ENCODE measurements at regions not wholly inside any gene's neighbourhood (a gene's known extent, or its start where the extent isn't known, plus 50 kb on each side); places are given as distances from the start of the nearest gene placed in this dataset.

- DNase-seq, result no peak
Observed at GRCh38 chr2:9773903-9774239, 69.4 kb upstream of the TAF1B start.

- DNase-seq, result no peak
Observed at GRCh38 chr2:9774266-9774665, 69.0 kb upstream of the TAF1B start.

GRCh38 chr2:9775351-9775750 is 67.9 kb upstream of the TAF1B start:
- DNase-seq, result no peak

GRCh38 chr2:9775999-9776712 is 67.1 kb upstream of the TAF1B start:
- no peak for DNase-seq

- no peak for DNase-seq
Observed at GRCh38 chr2:9777081-9777480, 66.2 kb upstream of the TAF1B start.

DNA sequence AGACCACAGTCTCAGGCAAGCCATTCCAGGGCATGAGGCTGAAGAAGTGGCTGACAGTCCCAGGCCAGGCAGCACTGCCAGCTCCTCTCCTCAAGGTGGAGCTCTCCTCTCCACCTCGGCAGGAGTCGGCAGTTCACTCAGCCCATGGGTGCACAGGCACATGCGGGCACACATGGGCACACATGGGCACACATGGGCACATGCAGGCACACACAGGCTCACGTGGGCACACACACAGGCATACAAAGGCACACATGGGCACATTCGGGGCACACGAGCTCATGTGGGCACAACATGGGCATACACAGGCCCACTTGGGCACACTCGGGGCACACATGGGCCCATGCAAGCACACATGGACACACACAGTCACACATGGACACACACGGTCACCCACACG is 65.3 kb upstream of the TAF1B start:
- no peak for DNase-seq

DNA sequence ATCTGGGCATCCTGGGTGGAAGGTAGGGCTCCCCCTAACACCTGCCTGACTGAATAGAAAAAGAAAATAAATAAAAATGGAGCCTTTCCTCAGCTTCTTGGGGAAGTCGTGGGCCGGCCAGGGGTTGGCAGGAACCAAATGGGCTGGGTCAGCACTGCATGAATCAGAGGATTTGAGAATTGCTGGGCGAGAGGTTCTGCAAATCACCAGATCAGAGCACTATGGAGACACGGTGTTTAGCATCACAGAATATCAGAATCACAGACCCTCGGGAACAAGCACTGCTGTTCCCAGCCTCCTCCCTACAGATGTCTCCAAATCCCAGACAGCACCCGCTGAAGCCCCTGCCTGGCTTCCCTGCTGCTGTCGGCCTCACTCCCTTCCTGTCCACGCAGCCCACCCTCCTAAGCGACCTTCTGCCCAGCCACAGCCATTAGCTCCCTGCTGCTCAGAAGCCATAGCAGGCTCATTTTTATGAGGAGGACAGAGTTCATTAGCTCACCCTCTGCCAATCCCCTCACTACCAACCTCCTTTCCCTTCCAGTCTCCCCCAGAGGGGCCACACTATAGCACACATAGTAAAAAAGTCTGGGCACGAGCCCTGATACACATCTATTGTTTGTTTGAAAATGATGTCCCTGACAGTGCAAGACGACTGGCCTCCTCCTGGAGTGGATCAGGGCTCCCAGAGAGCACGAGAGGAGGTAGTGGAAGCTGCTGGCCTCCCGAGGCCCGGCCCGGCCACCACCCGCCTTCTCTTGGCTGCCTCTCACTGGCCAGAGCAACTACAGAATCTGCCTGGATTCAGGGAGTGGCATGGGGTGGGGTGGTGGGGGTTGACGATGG is 64.6 kb upstream of the TAF1B start:
- DNase-seq, result no peak

DNA sequence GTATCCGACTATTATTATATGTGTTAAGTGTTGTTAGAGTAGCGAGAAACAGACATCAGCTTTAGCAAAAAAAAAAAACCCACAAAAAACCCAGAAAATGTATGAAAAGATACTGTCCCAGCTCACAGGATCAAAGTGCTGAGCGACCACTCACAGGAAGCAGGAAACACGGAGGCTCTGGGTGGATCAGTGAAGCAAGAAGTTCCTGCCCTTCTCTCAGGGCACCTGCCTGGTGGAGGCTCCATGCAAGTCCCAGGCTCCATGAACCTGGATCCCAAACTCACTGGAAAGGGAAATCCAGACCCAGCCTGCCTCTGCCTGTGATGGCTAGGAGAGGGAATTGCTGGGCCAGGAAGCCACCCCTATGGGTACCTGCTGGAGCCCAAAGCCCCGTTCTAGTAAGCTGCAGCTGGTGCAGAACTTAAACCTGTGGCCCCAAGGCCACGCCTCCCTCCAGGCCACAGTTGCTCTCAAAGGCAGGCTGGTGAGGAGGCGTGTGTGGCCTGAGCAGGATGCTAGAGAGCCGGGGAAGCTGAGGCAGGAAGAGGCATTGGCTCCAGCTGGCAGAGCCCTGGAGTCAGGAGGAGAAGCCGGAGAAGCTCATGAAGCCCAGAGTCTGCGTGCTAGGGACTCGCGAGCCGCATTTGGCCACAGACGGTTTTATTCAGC is 63.5 kb upstream of the TAF1B start:
- DNase-seq, result no peak

DNA sequence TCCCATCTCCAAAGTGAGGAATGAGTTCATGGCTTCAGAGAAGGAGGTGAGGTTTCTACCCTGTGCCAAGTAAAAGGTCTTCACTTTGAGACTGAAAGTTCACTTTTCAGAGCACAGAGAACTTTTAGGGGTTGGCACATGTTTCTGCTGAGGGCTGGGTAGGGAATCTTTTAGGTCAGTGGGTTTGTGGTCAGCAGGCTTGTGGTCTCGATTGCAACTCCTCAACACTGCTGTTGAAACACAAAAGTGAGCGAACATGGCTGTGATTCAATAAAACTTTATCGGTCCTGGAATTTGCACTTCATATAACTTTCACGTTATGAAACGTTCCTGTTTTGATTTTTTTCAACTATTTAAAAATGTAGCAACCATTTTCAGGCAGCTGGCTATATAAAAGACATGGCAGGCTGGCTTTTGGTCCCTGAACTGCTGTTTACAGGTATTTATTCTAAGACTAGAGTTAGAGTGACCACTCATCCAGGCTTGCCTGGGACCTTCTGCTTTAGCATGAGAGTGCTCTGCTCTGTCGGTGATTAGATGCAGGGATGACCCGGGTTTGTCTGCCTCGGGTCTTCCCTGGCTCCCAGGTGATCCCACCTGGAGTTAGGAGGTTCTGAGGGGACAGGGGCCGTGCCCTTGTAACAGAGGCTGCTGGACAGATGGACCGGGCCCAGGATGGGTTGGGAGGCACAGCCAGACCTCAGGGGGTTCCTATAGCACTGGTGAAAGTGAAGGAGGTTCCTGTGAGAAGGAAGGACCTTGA is 62.7 kb upstream of the TAF1B start:
- no peak for DNase-seq

DNA sequence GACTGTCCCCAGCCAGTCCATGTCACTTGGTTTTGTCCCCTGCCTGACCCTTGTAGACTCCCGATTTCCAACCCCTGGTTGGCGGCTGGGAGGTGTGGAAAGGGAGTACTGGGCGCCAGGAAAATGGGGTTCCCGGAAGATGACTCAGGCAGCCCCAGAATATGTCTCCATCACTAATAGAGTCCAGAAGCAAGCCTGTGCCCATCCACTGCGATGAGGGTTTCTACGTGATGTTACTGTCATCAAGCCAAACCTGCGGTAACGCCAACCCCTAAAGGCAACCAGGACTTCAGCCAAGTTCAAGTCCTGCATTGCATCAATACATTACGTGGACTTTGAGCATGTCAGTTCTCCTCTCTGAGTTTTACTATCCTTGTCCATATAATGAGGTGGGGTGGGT is 62.0 kb upstream of the TAF1B start:
- DNase-seq, result no peak

DNA sequence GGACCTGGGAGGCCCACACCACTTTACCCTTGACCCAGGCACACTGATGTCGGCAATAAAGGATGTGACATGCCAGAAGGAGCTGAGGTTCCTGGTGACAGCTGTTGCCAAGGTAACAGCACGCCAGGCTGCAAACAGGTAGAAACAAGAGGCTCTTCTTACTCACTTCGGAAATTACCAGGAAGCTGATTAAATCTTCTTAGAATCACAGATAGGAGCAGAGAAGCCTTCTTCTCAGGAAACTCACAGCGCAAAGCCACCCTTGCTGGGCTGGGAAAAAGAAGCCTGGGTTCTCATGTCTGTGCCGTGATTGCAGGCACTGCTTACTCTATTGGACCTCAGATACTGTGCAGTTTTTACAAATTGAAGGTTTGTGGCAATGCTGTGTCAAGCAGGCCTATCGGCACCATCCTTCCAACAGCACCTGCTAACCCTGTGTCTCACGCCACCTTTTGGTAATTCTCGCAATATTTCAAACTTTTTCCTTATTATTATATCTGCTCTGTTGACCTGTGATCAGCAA is 61.0 kb upstream of the TAF1B start:
- no peak for DNase-seq

DNA sequence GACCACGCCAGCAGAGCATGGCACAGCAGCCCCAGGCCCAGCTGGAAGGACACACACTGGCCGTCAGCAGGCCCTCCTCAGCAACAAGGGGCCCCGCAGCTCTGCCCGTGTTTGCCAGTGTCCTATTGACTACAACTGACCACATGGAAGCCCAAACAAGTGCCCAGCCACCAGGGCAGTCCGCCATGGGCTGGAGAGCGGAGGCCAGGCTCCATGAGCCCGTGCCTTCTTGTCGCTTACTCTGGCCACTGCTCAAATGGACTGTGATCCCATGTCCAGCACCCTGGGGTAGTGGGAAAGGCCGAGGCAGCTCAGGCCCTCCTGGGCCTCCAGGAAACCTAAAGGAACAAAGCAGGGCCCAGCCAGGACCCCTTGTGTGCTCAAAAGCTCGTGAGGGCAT is 53.9 kb upstream of the TAF1B start:
- DNase-seq, result no peak

DNA sequence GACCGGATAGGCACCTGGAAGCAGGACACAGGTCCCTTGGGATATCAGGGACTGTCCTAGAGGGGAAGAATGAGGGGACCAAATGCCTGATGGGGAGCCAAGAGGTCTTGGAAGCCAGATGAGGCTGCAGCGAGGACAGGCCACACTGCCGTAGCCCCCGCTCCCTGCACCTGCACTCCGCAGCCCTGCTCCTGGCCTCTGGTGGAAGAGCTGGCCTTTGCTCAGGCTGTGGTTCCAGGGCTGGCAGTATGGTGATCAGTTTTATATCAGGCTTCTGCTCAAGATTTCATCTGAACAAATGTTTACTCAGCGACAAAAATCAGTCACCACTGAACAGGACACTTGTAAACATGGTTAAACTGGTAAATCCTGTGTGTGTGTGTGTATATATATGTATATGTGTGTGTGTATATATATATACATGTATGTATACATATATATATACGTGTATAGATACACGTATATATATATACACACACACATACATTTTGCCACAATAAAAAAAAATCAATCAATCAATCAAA is 52.5 kb upstream of the TAF1B start:
- no peak for DNase-seq

DNA sequence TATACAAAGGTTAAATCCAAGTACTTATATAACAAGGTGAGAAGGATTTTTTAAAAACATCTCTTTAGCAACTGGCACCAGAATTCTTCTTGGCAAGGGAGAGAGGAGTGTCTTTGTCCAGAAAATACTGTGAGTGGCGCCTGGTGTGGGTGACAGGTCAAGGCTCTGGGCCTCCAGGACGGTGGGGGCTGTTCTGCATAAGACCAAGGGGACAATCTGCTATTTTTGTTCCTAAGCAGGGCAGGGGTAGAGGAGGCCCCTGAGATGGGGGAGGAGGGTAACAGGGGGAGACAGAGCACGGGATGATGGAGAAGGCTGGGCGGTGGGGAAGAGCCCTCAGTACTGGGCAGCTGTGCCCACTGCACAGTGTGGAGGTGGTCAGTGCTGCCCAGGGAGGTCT is 51.6 kb upstream of the TAF1B start:
- DNase-seq, result no peak

DNA sequence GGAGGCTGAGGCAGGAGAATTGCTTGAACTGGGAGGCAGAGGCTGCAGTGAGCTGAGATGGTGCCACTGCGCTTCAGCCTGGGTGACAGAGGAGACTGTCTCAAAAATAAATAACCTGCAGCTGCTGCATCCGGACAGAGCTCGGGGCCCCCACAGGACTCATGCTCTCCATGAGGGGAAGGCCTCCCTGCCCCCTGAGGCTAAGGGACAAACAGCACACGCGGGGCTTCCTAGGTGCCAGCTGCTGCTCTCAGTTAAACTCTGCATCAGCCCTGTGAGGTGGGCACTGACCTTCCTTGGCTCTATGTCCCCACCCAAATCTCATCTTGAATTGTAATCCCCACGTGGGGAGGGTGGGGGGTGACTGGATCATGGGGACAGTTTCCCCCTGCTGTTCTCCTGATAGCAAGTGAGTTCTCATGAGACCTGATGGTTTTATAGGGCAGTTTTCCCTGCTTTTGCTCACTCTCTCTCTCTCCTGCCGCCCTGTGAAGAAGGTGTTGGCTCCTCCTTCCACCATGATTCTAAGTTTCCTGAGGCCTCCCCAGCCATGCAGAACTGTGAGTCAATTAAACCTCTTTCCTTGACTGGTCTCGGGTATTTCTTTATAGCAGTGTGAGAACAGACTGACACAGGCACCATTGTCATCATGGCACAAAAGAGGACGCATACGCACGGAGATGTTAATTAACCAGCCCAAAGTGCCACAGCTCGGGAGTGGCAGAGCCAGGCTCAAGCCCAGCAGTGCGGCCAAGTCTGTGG is 49.9 kb upstream of the TAF1B start:
- DNase-seq, result no peak

Measured in fibroblast of skin of right biceps (primary cell).